Heart left ventricle (tissue), 13 donors: ENCODE measurements at regions not wholly inside any gene's neighbourhood (a gene's known extent, or its start where the extent isn't known, plus 50 kb on each side); places are given as distances from the start of the nearest gene placed in this dataset.

Experiments
- POLR2A ChIP-seq, 2 donors: fragments of 450-650 bp; IDR thresholded peaks; one replicate each; pipeline ENCODE4 v1.6.1; 2017; ENCODE audit warnings: antibody characterized with exemption in 2 of 2, mild to moderate bottlenecking in 2 of 2, moderate library complexity in 2 of 2
- TF ChIP-seq, protein P1 (sequence below), 12 donors: fragments of 200-600 bp; sonication (generic) in 4 of 12; IDR thresholded peaks; one replicate each; pipeline versions ENCODE4 v1.5.0 to v1.8.0; 2018 to 2022; ENCODE audit warnings: antibody characterized with exemption in 12 of 12, mild to moderate bottlenecking in 5 of 12
- donor health status: ischemic (EF 13 %, LVEDD 7.1; RV severe dilation, severe dysfunction).
- donor health status: DM: no; HTN: yes; CAD: no.
- donor health status: DM: no; HTN: no; CAD: no.
- donor health status: ischemic (EF 25% LVEDD 6.9; RV normal size, moderate dysfunction).
- donor health status: ischemic (EF 25% LVEDD 5.7; RV mildly dilated, moderate dysfunction).
- donor health status: ischemic (EF 35%, LVEDD 5.7; RV mildly dilated, moderate dysfunction).
- donor health status: nonischemic (EF 11% LVEDD 7.7; RV severe dilation, severe dysfunction).
- donor health status: DM: yes; HTN: yes; CAD: no.
- donor health status: PGD.
- donor health status: ischemic (EF 29% LVEDD 5.4; RV normal size, mild dysfunction).
- donor health status: nonischemic (EF 23%, LVEDD 6.1; RV moderate dilation, normal function).

DNA sequence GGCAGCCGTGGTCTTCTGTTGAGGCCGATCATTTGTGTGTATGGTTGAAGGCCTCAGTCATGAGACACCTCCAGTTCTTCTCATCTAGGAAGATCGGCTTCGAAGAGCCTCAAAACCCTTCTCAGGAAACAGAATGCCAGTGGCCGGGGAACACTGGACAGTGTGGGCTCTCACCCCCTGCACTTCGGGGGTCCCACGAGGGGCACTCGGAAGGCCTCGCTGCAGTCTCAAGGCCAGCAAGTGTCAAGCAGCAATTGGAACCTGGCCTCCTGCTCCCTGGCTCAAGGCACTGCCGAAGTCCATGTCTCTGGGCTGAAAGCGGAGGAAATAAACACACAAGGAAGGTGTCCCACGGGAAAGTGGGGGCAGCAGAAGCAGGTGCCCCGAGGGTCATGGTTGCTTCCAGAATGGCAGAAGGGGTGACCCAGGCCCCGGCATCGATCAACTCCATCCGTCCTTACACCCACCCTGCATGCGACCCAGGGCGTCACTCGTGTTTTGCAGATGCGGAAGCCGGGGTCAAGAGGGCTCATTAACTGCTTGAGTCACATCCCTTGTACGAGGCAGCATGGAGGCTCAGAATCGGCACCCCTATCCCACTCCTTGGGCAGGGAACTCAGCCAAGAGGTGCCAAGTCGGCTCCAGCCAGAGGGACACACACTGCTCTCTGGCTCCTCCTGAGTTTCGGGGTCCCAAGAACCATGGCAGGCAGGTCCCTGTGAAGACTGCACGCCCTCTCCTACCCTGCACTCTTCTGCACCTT lies 231.3 kb upstream of the SHH start:
- no peak for TF ChIP-seq POLR2A (IDR thresholded peaks at IDR 0.05)
- TF ChIP-seq, protein P1, sequence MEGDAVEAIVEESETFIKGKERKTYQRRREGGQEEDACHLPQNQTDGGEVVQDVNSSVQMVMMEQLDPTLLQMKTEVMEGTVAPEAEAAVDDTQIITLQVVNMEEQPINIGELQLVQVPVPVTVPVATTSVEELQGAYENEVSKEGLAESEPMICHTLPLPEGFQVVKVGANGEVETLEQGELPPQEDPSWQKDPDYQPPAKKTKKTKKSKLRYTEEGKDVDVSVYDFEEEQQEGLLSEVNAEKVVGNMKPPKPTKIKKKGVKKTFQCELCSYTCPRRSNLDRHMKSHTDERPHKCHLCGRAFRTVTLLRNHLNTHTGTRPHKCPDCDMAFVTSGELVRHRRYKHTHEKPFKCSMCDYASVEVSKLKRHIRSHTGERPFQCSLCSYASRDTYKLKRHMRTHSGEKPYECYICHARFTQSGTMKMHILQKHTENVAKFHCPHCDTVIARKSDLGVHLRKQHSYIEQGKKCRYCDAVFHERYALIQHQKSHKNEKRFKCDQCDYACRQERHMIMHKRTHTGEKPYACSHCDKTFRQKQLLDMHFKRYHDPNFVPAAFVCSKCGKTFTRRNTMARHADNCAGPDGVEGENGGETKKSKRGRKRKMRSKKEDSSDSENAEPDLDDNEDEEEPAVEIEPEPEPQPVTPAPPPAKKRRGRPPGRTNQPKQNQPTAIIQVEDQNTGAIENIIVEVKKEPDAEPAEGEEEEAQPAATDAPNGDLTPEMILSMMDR (IDR thresholded peaks at IDR 0.05): no peak
